MM.1S (cell line): ENCODE measurements at regions not wholly inside any gene's neighbourhood (a gene's known extent, or its start where the extent isn't known, plus 50 kb on each side); places are given as distances from the start of the nearest gene placed in this dataset.

Experiments
- DNase-seq: peaks from one replicate; pipeline ENCODE4 v3.0.0-alpha.2; 2015
- H2AFZ ChIP-seq: fragments of 300-600 bp; sonication (generic); 2 replicates; pipeline ENCODE4 v1.6.0; 2016; ENCODE audit warnings: antibody characterized with exemption, low read length
- H3F3A ChIP-seq: fragments of 300-600 bp; sonication (generic); 2 replicates; pipeline ENCODE4 v1.6.1; 2016; ENCODE audit warnings: mild to moderate bottlenecking, antibody characterized with exemption, low read length, moderate library complexity, mixed read lengths; ENCODE audit not compliant: insufficient read depth
- H3K27ac ChIP-seq: fragments of 300-600 bp; sonication (generic); 2 replicates; pipeline ENCODE4 v1.5.1; 2016; ENCODE audit warnings: mild to moderate bottlenecking, low read length
- H3K27me3 ChIP-seq: fragments of 300-600 bp; sonication (generic); replicated peaks from 2 replicates; pipeline ENCODE4 v1.6.0; 2016; ENCODE audit warnings: low read length; ENCODE audit not compliant: insufficient read depth
- H3K36me3 ChIP-seq: fragments of 300-600 bp; sonication (generic); replicated peaks from 2 replicates; pipeline ENCODE4 v1.6.1; 2016; ENCODE audit warnings: mild to moderate bottlenecking, low read length, mixed read lengths; ENCODE audit not compliant: insufficient read depth
- H3K4me1 ChIP-seq: fragments of 300-600 bp; sonication (generic); 2 replicates; pipeline ENCODE4 v1.6.1; 2016; ENCODE audit warnings: low read length, mixed read lengths
- H3K4me2 ChIP-seq: fragments of 300-600 bp; sonication (generic); 2 replicates; pipeline ENCODE4 v1.6.0; 2016; ENCODE audit warnings: low read depth, low read length
- H3K4me3 ChIP-seq: fragments of 300-600 bp; sonication (generic); 2 replicates; pipeline ENCODE4 v1.5.1; 2016; ENCODE audit warnings: low read length, mixed read lengths
- H3K79me2 ChIP-seq: fragments of 300-600 bp; sonication (generic); 2 replicates; pipeline ENCODE4 v1.6.1; 2016; ENCODE audit warnings: mixed run types, low read length, mixed read lengths
- H3K9ac ChIP-seq: fragments of 300-600 bp; sonication (generic); 2 replicates; pipeline ENCODE4 v1.6.1; 2016; ENCODE audit warnings: low read length, mixed read lengths
- H3K9me2 ChIP-seq: fragments of 300-600 bp; sonication (generic); replicated peaks from 2 replicates; pipeline ENCODE4 v1.6.1; 2016; ENCODE audit warnings: mild to moderate bottlenecking, low read length, mixed read lengths; ENCODE audit not compliant: insufficient read depth
- H3K9me3 ChIP-seq: fragments of 300-600 bp; sonication (generic); replicated peaks from 2 replicates; pipeline ENCODE4 v1.6.1; 2016; ENCODE audit warnings: mild to moderate bottlenecking, low read length, mixed read lengths; ENCODE audit not compliant: insufficient read depth
- H4K20me1 ChIP-seq: fragments of 300-600 bp; sonication (generic); 2 replicates; pipeline ENCODE4 v1.6.1; 2016; ENCODE audit warnings: mild to moderate bottlenecking, low read length, moderate library complexity, mixed read lengths; ENCODE audit not compliant: insufficient read depth
- CTCF ChIP-seq: fragments of 300-600 bp; sonication (generic); IDR thresholded peaks from 2 replicates; pipeline ENCODE4 v1.5.1; 2016; ENCODE audit warnings: antibody characterized with exemption, low read length, mixed read lengths
- EZH2 ChIP-seq: fragments of 300-600 bp; sonication (generic); optimal IDR thresholded peaks from 2 replicates; pipeline ENCODE3; 2017; ENCODE audit warnings: low read depth, mild to moderate bottlenecking, antibody characterized with exemption, low read length, mixed read lengths
- EZH2phosphoT487 ChIP-seq: fragments of 300-600 bp; sonication (generic); IDR thresholded peaks from 2 replicates; pipeline ENCODE4 v1.6.1; 2018; ENCODE audit warnings: antibody characterized with exemption, low read length

GRCh38 chr6:19979059-19979458, 141.9 kb downstream of the ID4 start:
- Histone ChIP-seq H3K4me3 (no peak overlapping the region), H3K36me3 (no peaks in the 10 kb centered on the region), H3K79me2 (no peaks in the 10 kb centered on the region), H3F3A (no peaks in the 10 kb centered on the region), H3K27ac (no peak overlapping the region), H3K9me2 (no peaks in the 10 kb centered on the region), H3K9me3 (no peaks in the 10 kb centered on the region), H3K9ac (no peak overlapping the region), H3K27me3 (no peaks in the 10 kb centered on the region), H3K4me2 (no peak overlapping the region), H2AFZ (no peak overlapping the region), H3K4me1 (no peaks in the 10 kb centered on the region), H4K20me1 (no peaks in the 10 kb centered on the region; the same call in 1 of the 2 replicates)
- no peak for TF ChIP-seq EZH2phosphoT487
- no peak for TF ChIP-seq CTCF
- TF ChIP-seq EZH2 = no peak
- DNase-seq = no peak

DNA sequence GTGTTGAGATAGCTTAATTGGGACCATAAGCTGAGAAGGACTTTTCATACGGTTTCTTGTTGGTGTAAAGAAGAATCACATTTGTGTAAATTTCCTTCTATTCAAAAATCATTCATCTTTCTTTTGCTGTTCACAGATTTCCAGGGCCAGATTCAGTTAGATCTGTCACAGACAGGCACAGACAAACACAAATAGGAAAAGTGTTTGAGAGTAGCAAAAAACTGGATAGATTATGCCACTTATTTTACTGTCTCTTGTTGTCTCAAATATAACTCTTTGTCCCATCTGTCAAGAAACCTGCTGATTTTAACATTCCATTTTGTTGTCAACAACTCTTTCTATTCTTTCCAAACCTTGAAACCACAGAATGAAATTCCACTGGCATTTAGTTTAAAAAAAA, 142.8 kb downstream of the ID4 start:
- no peak overlapping the region for H3K27ac ChIP-seq
- no peaks in the 10 kb centered on the region for H3F3A ChIP-seq
- no peaks in the 10 kb centered on the region for H3K36me3 ChIP-seq
- H3K9me2 ChIP-seq = no peaks in the 10 kb centered on the region
- H3K9ac ChIP-seq = no peak overlapping the region
- no peak overlapping the region for H3K4me3 ChIP-seq
- DNase-seq = no peak
- H2AFZ ChIP-seq = no peak overlapping the region
- no peaks in the 10 kb centered on the region for H3K79me2 ChIP-seq
- no peaks in the 10 kb centered on the region for H3K9me3 ChIP-seq
- H3K4me2 ChIP-seq = no peak overlapping the region
- no peaks in the 10 kb centered on the region for H3K27me3 ChIP-seq
- H4K20me1 ChIP-seq = no peaks in the 10 kb centered on the region; the same call in 1 of the 2 replicates
- H3K4me1 ChIP-seq = no peaks in the 10 kb centered on the region
- TF ChIP-seq CTCF = no peak
- TF ChIP-seq EZH2 = no peak
- no peak for TF ChIP-seq EZH2phosphoT487

- DNase-seq = no peak
- H2AFZ ChIP-seq = no peak overlapping the region
- H3K4me1 ChIP-seq = no peaks in the 10 kb centered on the region
- no peak for TF ChIP-seq CTCF
- no peak for TF ChIP-seq EZH2
- no peak for TF ChIP-seq EZH2phosphoT487
- no peaks in the 10 kb centered on the region for H3K79me2 ChIP-seq
- no peaks in the 10 kb centered on the region for H3K27me3 ChIP-seq
- H3K9me2 ChIP-seq = no peaks in the 10 kb centered on the region
- no peaks in the 10 kb centered on the region; the same call in 1 of the 2 replicates for H4K20me1 ChIP-seq
- H3K9me3 ChIP-seq = no peaks in the 10 kb centered on the region
- no peak overlapping the region for H3K9ac ChIP-seq
- no peak overlapping the region for H3K27ac ChIP-seq
- no peaks in the 10 kb centered on the region for H3F3A ChIP-seq
- no peaks in the 10 kb centered on the region for H3K36me3 ChIP-seq
- no peak overlapping the region for H3K4me2 ChIP-seq
- no peak overlapping the region for H3K4me3 ChIP-seq
Measured at GRCh38 chr6:19983374-19983773, 146.2 kb downstream of the ID4 start.
